ENCODE measurements at regions not wholly inside any gene's neighbourhood (a gene's known extent, or its start where the extent isn't known, plus 50 kb on each side); places are given as distances from the start of the nearest gene placed in this dataset.

DNA sequence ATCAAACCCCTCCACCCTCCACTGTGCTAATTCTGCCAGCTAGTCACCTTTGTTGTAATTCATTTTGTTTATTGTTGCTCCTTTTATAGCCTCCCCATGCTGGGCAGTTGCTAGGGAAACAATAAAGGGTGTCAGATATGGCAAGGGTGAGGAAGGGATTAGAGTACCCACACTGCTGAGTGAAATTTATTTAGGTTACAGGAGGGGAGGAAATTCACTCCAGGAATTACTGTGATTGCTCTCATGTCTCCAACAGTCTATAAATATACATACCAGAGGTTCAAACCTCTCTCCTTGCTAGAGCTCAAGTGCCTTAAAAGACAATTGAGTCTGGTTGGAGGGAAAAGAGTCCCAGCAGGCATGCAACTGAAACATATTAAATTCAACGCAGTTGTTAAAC is 90.6 kb upstream of the ADGRF1 start:
- intact Hi-C loops (cut with micrococcal nuclease; ENCODE audit: unreplicated experiment) = no loop called here
- TF ChIP-seq, protein P1, sequence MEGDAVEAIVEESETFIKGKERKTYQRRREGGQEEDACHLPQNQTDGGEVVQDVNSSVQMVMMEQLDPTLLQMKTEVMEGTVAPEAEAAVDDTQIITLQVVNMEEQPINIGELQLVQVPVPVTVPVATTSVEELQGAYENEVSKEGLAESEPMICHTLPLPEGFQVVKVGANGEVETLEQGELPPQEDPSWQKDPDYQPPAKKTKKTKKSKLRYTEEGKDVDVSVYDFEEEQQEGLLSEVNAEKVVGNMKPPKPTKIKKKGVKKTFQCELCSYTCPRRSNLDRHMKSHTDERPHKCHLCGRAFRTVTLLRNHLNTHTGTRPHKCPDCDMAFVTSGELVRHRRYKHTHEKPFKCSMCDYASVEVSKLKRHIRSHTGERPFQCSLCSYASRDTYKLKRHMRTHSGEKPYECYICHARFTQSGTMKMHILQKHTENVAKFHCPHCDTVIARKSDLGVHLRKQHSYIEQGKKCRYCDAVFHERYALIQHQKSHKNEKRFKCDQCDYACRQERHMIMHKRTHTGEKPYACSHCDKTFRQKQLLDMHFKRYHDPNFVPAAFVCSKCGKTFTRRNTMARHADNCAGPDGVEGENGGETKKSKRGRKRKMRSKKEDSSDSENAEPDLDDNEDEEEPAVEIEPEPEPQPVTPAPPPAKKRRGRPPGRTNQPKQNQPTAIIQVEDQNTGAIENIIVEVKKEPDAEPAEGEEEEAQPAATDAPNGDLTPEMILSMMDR (IDR thresholded peaks at IDR 0.05; ENCODE audit: insufficient read depth in 1 of 2, low read depth in 1 of 2, low read length in 1 of 2, severe bottlenecking in 1 of 2, unreplicated experiment in 1 of 2) = no peak
- H3K4me3 Mint-ChIP-seq (ENCODE audit: unreplicated experiment) = no peak overlapping the region
- H3K27ac Mint-ChIP-seq (ENCODE audit: unreplicated experiment) = peak overlapping the region; percentile 81
- H3K4me1 ChIP-seq = peaks cover 53% of the 10 kb centered on the region
- H3K9me3 ChIP-seq = no peaks in the 10 kb centered on the region
- no TSS peak for BruUV-seq (replicated peaks)
- ChIA-PET POLR2A (no interaction called here), CTCF (no interaction called here)
- no peaks in the 10 kb centered on the region for H3K27me3 Mint-ChIP-seq (ENCODE audit: insufficient read depth, unreplicated experiment)
- H3K27me3 ChIP-seq (replicated peaks; ENCODE audit: control insufficient read depth, insufficient read depth, low read length) = no peaks in the 10 kb centered on the region
- H3K36me3 ChIP-seq (ENCODE audit: control insufficient read depth, insufficient read depth, low read length) = no peaks in the 10 kb centered on the region
- DNase-seq = no peak
- H3K9me3 Mint-ChIP-seq (ENCODE audit: unreplicated experiment) = no peaks in the 10 kb centered on the region
- no peak overlapping the region for H3K4me3 ChIP-seq (ENCODE audit: low read depth, low read length)
- H3K4me1 Mint-ChIP-seq (ENCODE audit: low read depth, unreplicated experiment) = peaks cover 48% of the 10 kb centered on the region
- no peaks in the 10 kb centered on the region for H3K36me3 Mint-ChIP-seq (ENCODE audit: insufficient read depth, unreplicated experiment)

DNA sequence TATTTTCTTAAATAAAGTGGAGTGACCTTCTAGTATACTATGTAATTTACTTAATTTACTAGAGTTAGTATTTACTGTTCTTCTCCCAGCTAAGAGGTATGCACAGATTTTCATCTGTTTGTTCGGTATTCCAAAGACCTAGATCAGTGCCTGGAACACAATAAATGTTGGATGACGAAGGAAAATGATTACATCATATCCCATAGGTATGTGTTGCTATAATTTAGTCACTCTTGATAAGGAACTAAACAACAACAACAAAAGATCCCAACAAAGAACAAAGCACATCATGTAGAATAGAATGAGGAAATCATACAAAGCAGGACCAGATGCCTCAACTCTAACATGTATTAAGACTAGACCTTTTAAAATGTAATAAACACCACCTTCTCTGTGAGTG is 89.6 kb upstream of the ADGRF1 start:
- no peak for DNase-seq
- Histone ChIP-seq H3K4me3 (ENCODE audit: low read depth, low read length) (no peak overlapping the region), H3K27me3 (replicated peaks; ENCODE audit: control insufficient read depth, insufficient read depth, low read length) (no peaks in the 10 kb centered on the region), H3K9me3 (no peaks in the 10 kb centered on the region), H3K36me3 (ENCODE audit: control insufficient read depth, insufficient read depth, low read length) (no peaks in the 10 kb centered on the region), H3K4me1 (peaks cover 54% of the 10 kb centered on the region)
- BruUV-seq (replicated peaks) = no TSS peak
- H3K4me1 Mint-ChIP-seq (ENCODE audit: low read depth, unreplicated experiment) = peaks cover 53% of the 10 kb centered on the region
- no peaks in the 10 kb centered on the region for H3K36me3 Mint-ChIP-seq (ENCODE audit: insufficient read depth, unreplicated experiment)
- H3K4me3 Mint-ChIP-seq (ENCODE audit: unreplicated experiment) = no peak overlapping the region
- no peak overlapping the region for H3K27ac Mint-ChIP-seq (ENCODE audit: unreplicated experiment)
- H3K9me3 Mint-ChIP-seq (ENCODE audit: unreplicated experiment) = no peaks in the 10 kb centered on the region
- intact Hi-C loops (cut with micrococcal nuclease; ENCODE audit: unreplicated experiment) = no loop called here
- CTCF ChIA-PET = no interaction called here
- TF ChIP-seq, protein P1 (IDR thresholded peaks at IDR 0.05; ENCODE audit: insufficient read depth in 1 of 2, low read depth in 1 of 2, low read length in 1 of 2, severe bottlenecking in 1 of 2, unreplicated experiment in 1 of 2) = no peak
- H3K27me3 Mint-ChIP-seq (ENCODE audit: insufficient read depth, unreplicated experiment) = no peaks in the 10 kb centered on the region
- POLR2A ChIA-PET = no interaction called here

DNA sequence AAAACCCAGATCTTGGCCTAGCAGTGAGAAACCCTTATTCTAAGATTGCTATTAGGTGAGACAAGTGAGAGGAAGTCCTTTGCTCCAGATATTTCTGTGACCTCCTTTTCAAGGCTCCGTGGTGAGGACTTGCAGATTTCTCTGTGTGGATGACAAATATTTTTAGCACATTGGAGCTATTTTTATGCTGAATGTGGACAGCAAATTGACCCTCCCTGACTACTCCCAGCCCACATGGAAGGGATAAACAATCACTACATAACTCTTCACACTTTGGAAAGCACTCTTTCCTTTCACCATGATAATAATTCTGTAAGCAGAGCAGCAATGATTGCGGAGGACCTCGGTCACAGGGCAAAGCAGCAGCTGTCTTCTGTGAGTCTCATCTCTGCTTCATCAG is 88.0 kb upstream of the ADGRF1 start:
- Mint-ChIP-seq H3K4me3 (ENCODE audit: unreplicated experiment) (no peak overlapping the region), H3K27ac (ENCODE audit: unreplicated experiment) (no peak overlapping the region), H3K27me3 (ENCODE audit: insufficient read depth, unreplicated experiment) (no peaks in the 10 kb centered on the region), H3K36me3 (ENCODE audit: insufficient read depth, unreplicated experiment) (no peaks in the 10 kb centered on the region), H3K9me3 (ENCODE audit: unreplicated experiment) (peaks cover 9% of the 10 kb centered on the region), H3K4me1 (ENCODE audit: low read depth, unreplicated experiment) (peaks cover 47% of the 10 kb centered on the region)
- BruUV-seq (replicated peaks) = no TSS peak
- ChIA-PET POLR2A (no interaction called here), CTCF (no interaction called here)
- no peaks in the 10 kb centered on the region for H3K36me3 ChIP-seq (ENCODE audit: control insufficient read depth, insufficient read depth, low read length)
- H3K27me3 ChIP-seq (replicated peaks; ENCODE audit: control insufficient read depth, insufficient read depth, low read length) = no peaks in the 10 kb centered on the region
- DNase-seq = no peak
- H3K4me1 ChIP-seq = peaks cover 48% of the 10 kb centered on the region
- intact Hi-C loops (cut with micrococcal nuclease; ENCODE audit: unreplicated experiment) = no loop called here
- no peaks in the 10 kb centered on the region for H3K9me3 ChIP-seq
- TF ChIP-seq, protein P1 (IDR thresholded peaks at IDR 0.05; ENCODE audit: insufficient read depth in 1 of 2, low read depth in 1 of 2, low read length in 1 of 2, severe bottlenecking in 1 of 2, unreplicated experiment in 1 of 2) = no peak
- H3K4me3 ChIP-seq (ENCODE audit: low read depth, low read length) = no peak overlapping the region

All from Caco-2 (cell line).